Colonic mucosa (tissue), 4 donors: ENCODE measurements at regions not wholly inside any gene's neighbourhood (a gene's known extent, or its start where the extent isn't known, plus 50 kb on each side); places are given as distances from the start of the nearest gene placed in this dataset.

Source experiments
- DNase-seq: peaks from one replicate; pipeline ENCODE4 v3.0.0-alpha.2; 2020
- H3K27ac ChIP-seq: fragments of 200-600 bp; one replicate; pipeline ENCODE4 v1.8.0; 2021
- H3K27me3 ChIP-seq: fragments of 200-600 bp; one replicate; pipeline ENCODE4 v1.8.0; 2021
- H3K36me3 ChIP-seq: fragments of 200-600 bp; one replicate; pipeline ENCODE4 v1.8.0; 2021
- H3K4me1 ChIP-seq: fragments of 200-600 bp; one replicate; pipeline ENCODE4 v1.8.0; 2021; ENCODE audit warnings: mild to moderate bottlenecking
- H3K4me3 ChIP-seq: fragments of 200-600 bp; one replicate; pipeline ENCODE4 v1.8.0; 2021
- H3K9ac ChIP-seq, 2 donors: one replicate each; pipeline ENCODE4 v1.7.0; 2013; ENCODE audit warnings: control low read depth in 2 of 2, low read depth in 2 of 2, low read length in 2 of 2
- H3K9me3 ChIP-seq: fragments of 200-600 bp; one replicate; pipeline ENCODE4 v1.8.0; 2021
- CTCF ChIP-seq: fragments of 200-600 bp; IDR thresholded peaks from one replicate; pipeline ENCODE4 v1.8.0; 2022; ENCODE audit warnings: antibody characterized with exemption, mild to moderate bottlenecking
- intact Hi-C: fragments of 100-400 bp; cut with DNase I; formaldehyde crosslinking; loops from one replicate; pipeline ENCODE4 v1.14.1; 2022
- donor health status: healthy.
- donor health status: DM: no; HTN: no; CAD: no.
- donor health status: DM: no; HTN: no; CAD: no.

GRCh38 chr11:116144387-116144958 is 628.3 kb downstream of the BUD13 start:
- Histone ChIP-seq H3K27me3 (no peaks in the 10 kb centered on the region), H3K36me3 (no peaks in the 10 kb centered on the region), H3K9me3 (no peaks in the 10 kb centered on the region), H3K27ac (no peak overlapping the region), H3K4me1 (no peaks in the 10 kb centered on the region), H3K4me3 (no peak overlapping the region), H3K9ac (no peak overlapping the region)
- DNase-seq, result no peak
- intact Hi-C loops, result no loop called here
- no peak for TF ChIP-seq CTCF

- H3K27ac ChIP-seq, result peak overlapping the region; percentile 28
- peak; percentile 11 for DNase-seq
- H3K9me3 ChIP-seq, result no peaks in the 10 kb centered on the region
- H3K4me3 ChIP-seq, result no peak overlapping the region
- H3K27me3 ChIP-seq, result no peaks in the 10 kb centered on the region
- no peaks in the 10 kb centered on the region for H3K4me1 ChIP-seq
- no peak for TF ChIP-seq CTCF
- intact Hi-C loops, result no loop called here
- no peaks in the 10 kb centered on the region for H3K36me3 ChIP-seq
- peak overlapping the region in 1 of 2 donors; percentile 14 for H3K9ac ChIP-seq
Measured at GRCh38 chr11:116138280-116138679, 634.1 kb upstream of the CADM1 start.

DNA sequence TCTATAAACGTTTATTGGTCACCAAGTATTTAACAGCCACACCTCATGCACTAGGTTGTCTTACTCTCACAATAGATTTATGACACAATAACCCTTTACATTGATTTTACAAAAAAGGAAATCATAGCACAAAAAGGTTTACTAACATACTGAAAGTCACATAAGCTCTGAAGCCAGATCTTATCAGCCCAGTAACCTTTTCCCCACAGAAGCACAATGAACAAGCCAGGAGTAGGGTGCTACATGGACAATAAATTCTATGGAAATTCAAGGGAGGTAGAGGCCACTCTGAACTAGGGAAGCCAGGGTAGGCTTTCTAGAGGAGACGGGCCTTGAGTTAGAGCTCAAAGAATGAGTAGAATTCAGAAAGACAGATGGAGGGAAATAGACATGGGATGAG is 633.5 kb upstream of the CADM1 start:
- intact Hi-C loops, result no loop called here
- no peaks in the 10 kb centered on the region for H3K27me3 ChIP-seq
- H3K4me3 ChIP-seq, result no peak overlapping the region
- no peaks in the 10 kb centered on the region for H3K9me3 ChIP-seq
- H3K4me1 ChIP-seq, result no peaks in the 10 kb centered on the region
- TF ChIP-seq CTCF, result no peak
- peak overlapping the region in 1 of 2 donors; percentile 46 for H3K9ac ChIP-seq
- peak overlapping the region; percentile 28 for H3K27ac ChIP-seq
- DNase-seq, result no peak
- no peaks in the 10 kb centered on the region for H3K36me3 ChIP-seq

DNA sequence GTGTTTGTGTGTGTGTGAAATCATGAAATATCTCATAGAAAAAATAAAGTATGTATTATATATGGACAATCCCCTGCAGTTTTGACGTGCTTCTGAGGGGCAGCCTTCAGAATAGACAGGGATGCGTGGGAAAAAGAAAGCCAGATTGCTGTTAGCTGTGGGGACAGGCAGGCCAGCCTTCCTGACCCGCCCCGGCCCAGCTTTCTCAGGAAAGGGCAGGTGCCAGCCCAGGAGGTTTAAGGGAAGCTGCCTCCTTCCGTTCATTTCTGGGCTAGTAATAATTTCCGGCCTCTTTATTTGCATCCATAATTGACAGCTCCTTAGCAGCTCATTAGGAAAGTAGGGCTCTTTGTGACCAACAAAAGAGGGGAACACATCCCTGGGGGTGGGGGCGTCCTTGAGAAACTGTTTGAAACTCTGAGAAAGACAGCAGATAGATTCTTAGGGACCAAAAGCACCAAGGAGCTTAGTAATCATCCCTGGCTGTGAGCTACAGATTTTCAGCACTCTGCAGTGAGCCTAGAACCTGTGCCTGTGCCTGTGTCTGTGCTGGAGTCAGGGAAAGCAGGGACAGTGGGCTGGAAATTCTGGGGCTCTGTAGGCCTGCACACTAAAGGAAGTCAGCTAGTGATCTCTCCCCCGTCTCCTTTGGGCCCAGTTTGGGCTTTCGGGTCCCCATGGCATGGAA is 632.9 kb upstream of the CADM1 start:
- H3K27me3 ChIP-seq, result no peaks in the 10 kb centered on the region
- no peak for TF ChIP-seq CTCF
- no peaks in the 10 kb centered on the region for H3K4me1 ChIP-seq
- H3K4me3 ChIP-seq, result no peak overlapping the region
- no peak for DNase-seq
- H3K9me3 ChIP-seq, result no peaks in the 10 kb centered on the region
- no peaks in the 10 kb centered on the region for H3K36me3 ChIP-seq
- no peak overlapping the region for H3K27ac ChIP-seq
- intact Hi-C loops, result no loop called here
- H3K9ac ChIP-seq, result peak overlapping the region in 1 of 2 donors; percentile 46

GRCh38 chr11:116135891-116136290 is 631.7 kb upstream of the CADM1 start:
- Histone ChIP-seq H3K4me3 (no peak overlapping the region), H3K9me3 (no peaks in the 10 kb centered on the region), H3K9ac (no peak overlapping the region), H3K36me3 (no peaks in the 10 kb centered on the region), H3K4me1 (no peaks in the 10 kb centered on the region), H3K27ac (no peak overlapping the region), H3K27me3 (no peaks in the 10 kb centered on the region)
- DNase-seq, result no peak
- intact Hi-C loops, result no loop called here
- TF ChIP-seq CTCF, result no peak
